Tibial nerve (tissue), 4 donors: ENCODE measurements at regions not wholly inside any gene's neighbourhood (a gene's known extent, or its start where the extent isn't known, plus 50 kb on each side); places are given as distances from the start of the nearest gene placed in this dataset.

ENCODE experiments used
- EP300 ChIP-seq, 2 donors: sonication (generic); formaldehyde crosslinking; IDR thresholded peaks; one replicate each; pipeline ENCODE4 v1.6.1; 2017; ENCODE audit warnings: antibody characterized with exemption in 2 of 2, mild to moderate bottlenecking in 1 of 2
- POLR2A ChIP-seq, 2 donors: fragments of 450-650 bp; IDR thresholded peaks; one replicate each; pipeline ENCODE4 v1.6.1; 2017; ENCODE audit warnings: antibody characterized with exemption in 2 of 2, mild to moderate bottlenecking in 2 of 2, moderate library complexity in 2 of 2
- TF ChIP-seq, protein P1 (sequence below), 5 experiments: fragments of 200-600 bp in 3 of 5; fragments of 450-650 bp in 2 of 5; sonication (generic) in 3 of 5; IDR thresholded peaks; one replicate each; pipeline ENCODE4 v1.5.1; 2016 to 2019; ENCODE audit warnings: antibody characterized with exemption in 5 of 5, mild to moderate bottlenecking in 3 of 5, moderate library complexity in 2 of 5

DNA sequence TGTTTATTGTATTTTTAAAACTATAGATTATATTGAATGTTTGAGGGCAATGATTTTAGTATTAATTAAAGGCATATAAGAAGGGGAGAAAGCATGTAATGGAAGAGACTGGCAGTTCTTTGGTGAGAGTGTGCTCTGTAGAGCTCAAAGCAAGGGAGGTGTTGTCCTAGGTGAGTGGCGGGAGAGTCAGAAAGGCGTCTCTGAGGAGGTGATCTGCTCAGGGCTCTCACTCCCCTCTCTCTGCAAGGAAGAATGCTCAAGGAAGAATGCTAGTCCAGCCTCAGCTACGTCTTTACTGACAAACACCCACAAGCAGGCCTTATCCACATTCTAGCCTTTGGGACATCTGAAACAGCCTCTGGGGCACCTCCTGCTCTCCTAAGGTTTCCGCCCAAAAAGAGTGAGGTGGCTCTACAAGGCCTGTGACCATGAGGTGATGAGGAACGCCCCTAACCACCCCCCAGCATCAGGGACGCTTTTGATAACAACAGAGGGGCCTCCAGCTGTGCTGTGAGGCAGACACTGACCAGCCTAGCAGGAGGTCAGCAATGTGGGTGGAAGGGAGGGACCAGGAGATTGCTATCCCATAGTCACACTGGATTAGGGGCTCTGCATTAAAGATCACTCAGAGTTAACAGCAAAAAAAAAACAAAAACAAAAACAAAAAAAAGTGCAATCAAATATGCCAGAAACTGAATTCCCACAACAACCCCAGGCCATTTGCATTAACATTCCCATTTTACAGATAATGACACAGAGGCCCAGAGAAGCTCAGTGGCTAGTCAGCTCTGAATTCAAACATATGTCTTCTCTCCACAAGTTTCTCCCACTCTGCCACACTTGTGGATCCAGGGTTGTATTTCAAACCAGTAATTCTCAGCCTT is 202.2 kb upstream of the CTNNB1 start:
- TF ChIP-seq, protein P1, sequence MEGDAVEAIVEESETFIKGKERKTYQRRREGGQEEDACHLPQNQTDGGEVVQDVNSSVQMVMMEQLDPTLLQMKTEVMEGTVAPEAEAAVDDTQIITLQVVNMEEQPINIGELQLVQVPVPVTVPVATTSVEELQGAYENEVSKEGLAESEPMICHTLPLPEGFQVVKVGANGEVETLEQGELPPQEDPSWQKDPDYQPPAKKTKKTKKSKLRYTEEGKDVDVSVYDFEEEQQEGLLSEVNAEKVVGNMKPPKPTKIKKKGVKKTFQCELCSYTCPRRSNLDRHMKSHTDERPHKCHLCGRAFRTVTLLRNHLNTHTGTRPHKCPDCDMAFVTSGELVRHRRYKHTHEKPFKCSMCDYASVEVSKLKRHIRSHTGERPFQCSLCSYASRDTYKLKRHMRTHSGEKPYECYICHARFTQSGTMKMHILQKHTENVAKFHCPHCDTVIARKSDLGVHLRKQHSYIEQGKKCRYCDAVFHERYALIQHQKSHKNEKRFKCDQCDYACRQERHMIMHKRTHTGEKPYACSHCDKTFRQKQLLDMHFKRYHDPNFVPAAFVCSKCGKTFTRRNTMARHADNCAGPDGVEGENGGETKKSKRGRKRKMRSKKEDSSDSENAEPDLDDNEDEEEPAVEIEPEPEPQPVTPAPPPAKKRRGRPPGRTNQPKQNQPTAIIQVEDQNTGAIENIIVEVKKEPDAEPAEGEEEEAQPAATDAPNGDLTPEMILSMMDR (IDR thresholded peaks at IDR 0.05): no peak
- TF ChIP-seq POLR2A (IDR thresholded peaks at IDR 0.05) (no peak), EP300 (IDR thresholded peaks at IDR 0.05) (no peak)
